ENCODE measurements at regions not wholly inside any gene's neighbourhood (a gene's known extent, or its start where the extent isn't known, plus 50 kb on each side); places are given as distances from the start of the nearest gene placed in this dataset.

DNA sequence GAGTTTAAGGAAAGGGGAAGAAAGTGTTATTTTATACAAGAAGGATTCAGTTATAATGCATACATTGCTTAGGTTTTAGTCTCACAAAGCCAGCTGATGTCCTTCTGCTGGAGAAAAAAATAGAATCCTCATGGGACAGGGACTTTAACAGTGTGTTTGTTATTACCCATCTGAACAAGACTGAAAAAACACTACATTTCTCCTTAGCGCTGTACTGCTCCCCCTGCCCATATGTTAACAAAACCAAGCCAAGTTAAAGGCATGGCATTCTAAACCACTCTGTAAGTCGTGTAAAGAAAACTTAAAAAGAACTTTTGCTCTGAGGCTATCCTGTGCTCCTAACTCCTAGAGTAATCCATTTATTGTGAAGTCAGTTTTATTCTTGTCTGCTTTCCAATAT is 102.6 kb upstream of the NYAP2 start:
- TF ChIP-seq, protein P1, sequence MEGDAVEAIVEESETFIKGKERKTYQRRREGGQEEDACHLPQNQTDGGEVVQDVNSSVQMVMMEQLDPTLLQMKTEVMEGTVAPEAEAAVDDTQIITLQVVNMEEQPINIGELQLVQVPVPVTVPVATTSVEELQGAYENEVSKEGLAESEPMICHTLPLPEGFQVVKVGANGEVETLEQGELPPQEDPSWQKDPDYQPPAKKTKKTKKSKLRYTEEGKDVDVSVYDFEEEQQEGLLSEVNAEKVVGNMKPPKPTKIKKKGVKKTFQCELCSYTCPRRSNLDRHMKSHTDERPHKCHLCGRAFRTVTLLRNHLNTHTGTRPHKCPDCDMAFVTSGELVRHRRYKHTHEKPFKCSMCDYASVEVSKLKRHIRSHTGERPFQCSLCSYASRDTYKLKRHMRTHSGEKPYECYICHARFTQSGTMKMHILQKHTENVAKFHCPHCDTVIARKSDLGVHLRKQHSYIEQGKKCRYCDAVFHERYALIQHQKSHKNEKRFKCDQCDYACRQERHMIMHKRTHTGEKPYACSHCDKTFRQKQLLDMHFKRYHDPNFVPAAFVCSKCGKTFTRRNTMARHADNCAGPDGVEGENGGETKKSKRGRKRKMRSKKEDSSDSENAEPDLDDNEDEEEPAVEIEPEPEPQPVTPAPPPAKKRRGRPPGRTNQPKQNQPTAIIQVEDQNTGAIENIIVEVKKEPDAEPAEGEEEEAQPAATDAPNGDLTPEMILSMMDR (IDR thresholded peaks at IDR 0.05): no peak
- TF ChIP-seq POLR2A (IDR thresholded peaks at IDR 0.05): no peak
